Stimulated activated CD4-positive, alpha-beta T cell treated with anti-CD3 and anti-CD28 coated beads, TNF-alpha, amount 100 ng/mL, for 48 hours (primary cell): ENCODE measurements at regions not wholly inside any gene's neighbourhood (a gene's known extent, or its start where the extent isn't known, plus 50 kb on each side); places are given as distances from the start of the nearest gene placed in this dataset.

Experiments
- DNase-seq, 3 donors: peaks; one replicate each; pipeline ENCODE4 v3.0.0-alpha.2; 2020; ENCODE audit warnings: low read depth in 3 of 3

DNA sequence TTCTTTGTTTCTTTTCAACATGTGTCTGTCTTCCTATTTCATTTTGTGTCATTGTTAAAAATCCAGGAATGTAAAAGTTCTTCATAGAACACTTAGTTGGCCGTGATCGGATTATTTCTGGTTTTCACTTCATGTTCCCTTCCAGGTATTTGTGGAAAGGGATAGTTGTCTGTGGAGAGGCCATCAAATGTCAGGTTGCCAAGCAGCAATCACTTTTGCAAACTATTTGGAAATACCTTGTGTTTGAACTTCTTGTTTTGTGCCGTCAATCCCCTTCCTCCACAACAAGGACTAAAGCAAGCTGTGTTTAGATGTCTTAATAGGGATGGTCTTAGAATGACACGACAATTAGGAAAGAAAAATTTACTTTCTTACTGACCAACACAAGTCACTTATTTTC, 116.9 kb upstream of the MPDZ start:
- no peak for DNase-seq

DNA sequence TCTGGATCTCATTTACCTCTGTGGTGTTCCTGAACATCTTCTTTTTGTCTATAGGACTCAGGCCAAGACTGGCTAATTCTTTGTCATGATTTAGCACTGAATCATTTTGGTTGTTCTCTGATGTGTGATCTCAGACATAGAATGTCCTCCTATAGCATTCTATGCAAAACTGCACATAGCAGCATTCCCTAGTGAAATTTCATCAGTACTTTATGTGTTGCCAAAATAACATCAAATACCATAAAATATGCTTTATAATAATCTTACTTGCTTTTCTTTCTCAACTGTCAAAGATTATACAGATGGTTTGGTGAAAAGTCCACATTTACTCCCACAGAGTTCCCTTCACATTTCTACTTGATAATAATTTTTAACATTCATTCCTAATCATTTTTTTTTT, 115.7 kb upstream of the MPDZ start:
- no peak for DNase-seq

DNA sequence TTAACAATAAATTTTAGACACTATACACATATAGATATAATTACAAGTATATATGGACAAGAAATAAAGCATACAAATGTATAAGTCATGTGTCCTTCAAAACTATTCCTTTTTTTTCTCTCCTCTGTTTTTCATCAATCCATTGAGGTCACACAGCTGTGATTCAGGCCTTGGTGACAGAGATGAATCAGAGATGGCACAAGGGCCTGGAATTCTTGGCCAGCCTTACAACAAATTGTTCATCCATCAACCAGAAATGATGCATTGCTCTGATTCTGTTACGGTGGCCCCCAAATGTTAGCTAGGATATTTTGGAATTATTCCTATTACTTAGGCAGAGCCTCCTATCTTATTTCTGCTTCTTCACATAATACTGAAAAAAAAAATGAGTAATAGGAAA, 108.7 kb upstream of the MPDZ start:
- DNase-seq: no peak

DNA sequence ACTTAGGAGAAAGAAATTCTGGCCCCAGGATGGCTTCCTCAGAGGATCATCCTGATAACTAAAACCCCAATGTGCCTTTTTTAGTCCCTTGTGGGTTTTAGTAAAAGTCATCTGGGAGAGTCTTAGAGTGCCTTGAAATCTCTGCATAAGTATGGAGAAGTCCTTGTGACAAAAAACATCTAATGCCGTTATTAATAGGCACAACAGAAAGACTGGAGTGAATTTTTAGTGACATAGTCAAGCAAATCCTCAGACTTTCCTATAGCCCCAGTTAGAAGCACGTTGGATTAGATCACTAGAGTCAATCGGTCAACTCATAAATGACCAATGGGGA, 108.2 kb upstream of the MPDZ start:
- DNase-seq: no peak

DNA sequence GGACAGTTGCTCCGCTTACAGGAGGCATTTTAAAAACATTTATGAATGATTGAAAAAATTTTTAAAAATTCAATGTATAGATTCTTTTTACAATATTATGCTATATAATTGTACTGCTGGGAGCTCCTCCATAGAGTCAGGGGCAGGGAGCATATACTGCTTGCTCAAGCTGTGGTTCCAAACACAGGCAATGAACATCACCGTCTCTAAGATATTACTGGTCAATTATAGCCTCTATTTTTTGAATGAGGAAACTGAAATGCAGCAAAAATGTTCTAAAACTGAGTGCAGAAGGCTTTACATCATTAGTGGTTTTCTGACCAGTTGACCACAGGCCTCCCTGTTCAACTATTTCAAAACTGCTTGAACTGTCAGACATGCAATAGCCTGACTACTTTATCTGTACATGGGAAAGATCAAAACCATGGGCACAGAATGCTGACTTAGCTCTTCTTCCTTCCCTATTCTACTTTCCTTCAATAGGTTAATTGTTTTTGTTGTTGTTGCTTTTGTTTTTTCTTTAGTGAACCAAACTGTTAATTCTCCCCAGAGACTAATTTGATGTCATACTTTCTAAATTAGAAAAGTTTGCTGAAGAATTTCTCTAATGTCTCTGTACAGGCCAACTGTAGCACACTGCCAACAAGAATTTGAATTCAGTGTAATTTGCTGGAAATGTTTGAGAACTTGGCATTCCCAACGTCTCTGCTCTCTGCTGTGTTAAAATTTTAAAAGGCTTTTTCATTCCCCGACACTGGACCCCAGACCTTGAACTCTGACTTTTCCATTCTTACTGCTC, 107.6 kb upstream of the MPDZ start:
- DNase-seq: no peak

DNA sequence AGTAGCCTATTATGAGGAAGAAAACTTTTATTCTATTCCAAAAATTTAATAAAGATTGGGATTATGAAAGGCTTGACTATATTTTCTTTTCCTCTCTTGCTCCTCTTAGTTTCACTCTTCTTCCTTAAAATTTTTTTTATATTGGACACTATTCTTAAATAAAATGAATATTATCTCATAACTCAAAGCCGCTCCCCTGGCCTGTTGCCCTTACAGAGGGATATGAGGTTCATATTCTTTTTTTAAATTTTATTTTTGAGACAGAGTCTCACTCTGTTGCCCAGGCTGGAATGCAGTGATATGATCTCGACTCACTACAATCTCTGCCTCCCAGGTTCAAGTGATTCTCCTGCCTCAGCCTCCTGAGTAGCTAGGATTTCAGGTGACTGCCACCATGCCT, 106.8 kb upstream of the MPDZ start:
- no peak for DNase-seq

GRCh38 chr9:13383855-13384254, 104.4 kb upstream of the MPDZ start:
- no peak for DNase-seq

GRCh38 chr9:13383216-13383615, 103.7 kb upstream of the MPDZ start:
- DNase-seq: no peak

GRCh38 chr9:13382595-13382994, 103.1 kb upstream of the MPDZ start:
- DNase-seq: no peak

DNA sequence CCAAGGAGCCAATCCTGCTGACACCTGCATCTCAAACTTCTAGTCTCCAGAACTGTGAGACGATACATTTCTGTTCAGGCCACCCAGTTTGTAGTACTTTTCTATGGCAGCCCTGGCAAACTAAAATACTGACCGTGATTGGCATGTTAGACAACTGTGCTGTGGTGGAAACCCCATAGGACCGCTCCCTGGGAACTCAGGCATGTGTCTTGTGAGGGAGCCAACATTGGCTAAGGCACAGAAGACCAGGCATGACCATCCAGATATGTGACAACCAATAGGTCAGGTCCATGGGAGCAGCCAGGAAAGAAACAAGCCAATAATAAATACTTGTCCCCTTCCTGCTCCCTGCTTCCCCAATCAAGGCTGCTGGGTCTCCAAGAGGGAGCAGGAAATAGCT, 101.4 kb upstream of the MPDZ start:
- DNase-seq: no peak

DNA sequence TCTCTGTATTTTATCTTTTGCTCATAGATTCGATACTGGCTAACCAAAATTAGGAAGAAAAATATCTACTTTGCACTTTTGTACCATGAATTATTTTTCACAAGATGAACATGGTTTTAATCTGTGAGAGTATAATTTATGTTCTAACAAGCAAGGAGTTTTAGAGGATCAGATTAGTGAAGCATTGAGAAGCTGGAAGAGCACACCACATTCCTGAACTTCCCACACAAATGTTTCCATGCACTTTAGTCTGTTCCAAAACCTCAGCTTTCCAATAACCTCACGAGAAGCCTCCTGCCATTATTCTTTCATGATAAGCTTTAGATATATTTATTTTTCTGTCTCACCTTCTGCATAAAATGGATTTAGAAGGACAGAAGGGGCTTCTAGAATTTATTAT, 98.7 kb upstream of the MPDZ start:
- DNase-seq: no peak

DNA sequence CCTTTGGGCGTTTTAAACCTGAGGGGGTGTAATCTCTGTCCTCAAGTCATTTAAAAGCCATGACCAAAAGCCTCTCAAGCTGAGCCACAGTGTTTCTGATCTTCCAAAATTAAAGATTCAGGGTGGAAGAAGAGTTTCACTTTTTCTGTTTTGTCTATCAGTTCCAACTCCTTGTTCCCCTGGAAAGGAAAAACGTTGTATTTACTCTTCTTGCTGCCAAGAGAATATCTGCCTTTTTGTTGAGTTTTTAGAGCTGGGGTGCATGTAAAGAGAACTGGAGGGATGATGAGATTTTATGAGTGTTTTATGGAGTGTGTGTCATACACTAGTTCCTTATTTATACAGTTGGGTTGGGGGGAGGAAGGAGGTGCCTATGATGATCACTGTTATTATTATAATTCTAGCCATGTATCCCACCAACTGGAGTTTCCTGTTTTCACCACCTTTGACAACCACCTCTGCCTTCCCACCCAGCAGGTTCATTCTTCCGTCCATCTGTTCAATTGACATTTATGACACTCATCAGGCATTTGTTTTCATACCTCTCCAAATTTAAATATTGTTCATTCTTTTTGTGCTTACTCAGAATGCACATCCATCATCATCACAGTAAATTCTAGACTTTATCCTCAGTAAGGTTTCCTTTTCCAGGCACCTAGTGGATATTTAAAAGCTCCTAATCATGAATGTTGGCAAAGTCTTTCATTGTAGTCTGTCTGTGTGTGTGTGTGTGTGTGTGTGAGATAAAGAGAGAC, 97.9 kb upstream of the MPDZ start:
- DNase-seq: no peak

DNA sequence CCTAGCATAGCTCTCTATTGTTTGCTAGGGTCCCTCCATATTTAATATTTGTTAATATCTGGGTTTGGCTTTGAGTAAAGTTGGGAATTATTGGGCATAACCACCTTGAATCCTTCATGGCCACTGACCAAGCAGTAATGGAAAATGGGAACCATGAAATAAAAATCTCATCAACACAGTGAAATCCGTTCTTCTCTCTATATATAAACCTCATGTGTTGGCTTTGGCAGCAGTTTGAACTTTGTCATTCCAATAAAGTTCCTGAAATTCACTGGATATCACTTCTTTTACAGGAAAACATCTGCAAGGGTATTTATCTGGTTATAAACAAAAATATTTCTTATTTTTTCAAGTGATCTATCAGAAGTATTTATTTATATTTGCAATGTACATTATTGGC, 93.0 kb upstream of the MPDZ start:
- DNase-seq: no peak

DNA sequence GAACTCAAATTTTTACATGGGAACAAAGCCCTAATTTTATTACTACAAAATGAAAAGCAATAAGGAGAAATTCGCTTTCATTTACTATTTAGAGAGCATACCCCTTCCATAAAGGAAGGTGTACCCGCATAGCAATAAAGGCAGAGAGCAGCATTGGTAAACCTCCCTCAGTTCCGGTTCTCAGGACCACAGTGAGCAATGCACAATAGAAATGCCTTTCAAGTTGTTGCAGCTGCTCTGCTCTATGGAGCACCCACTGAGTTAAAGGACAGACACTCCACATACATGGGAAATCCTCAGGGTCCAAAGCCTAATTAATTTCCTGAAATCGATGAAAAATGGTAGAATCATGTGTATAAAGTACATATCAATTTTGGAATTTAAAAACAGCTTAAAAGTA, 89.9 kb upstream of the MPDZ start:
- DNase-seq: no peak

DNA sequence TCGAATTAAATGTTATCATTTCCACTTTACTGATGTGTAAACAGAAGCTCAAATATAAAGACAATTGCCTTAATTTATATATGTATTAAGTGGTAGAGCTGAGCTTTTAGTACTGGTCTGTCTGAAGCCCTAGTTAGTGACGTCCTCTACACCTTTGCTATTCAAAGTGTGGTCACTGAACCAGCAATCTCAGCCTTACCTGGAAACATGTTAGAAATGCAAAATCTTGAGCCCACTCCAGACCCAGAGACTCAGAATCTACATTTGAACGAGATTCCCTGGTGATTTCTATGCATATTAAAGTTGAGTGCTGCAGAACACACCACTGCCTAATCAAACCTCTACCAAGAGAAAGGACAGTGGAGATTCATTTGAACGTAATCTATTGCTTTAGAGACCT, 88.3 kb upstream of the MPDZ start:
- no peak for DNase-seq

DNA sequence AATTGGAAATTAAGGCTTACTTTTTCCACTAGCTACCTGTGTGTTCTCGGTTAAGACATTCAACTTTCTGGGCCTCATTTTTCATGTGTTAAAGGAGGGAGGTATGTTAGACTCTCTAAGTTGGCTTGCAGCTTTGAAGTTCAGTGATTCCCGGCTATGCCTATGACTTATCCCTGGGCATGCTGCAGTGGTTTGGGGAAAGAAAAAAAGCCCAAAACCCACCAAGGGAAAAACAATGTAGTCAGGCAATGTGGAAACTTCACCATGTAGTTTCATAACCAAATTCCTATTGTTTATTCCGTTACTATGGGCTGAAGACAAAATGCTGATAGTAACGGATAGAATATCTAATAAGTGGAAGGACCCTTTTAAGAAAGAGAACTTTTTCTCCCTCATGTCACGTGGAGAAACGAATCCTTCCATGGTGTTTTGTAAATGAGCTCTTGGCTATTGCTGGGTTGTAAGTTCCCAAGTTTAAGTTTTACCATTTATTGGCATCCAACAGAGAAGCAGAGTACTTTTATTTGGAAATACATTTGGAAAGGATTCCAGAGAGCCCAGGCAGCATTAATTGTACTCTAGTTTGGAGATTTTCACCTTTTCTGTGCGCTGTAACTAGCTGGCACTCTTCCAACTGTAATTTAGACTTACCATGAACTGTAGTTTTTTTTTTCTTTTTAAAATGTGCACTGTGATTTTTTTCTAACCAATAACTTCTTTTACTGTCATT, 84.9 kb upstream of the MPDZ start:
- DNase-seq: no peak

DNA sequence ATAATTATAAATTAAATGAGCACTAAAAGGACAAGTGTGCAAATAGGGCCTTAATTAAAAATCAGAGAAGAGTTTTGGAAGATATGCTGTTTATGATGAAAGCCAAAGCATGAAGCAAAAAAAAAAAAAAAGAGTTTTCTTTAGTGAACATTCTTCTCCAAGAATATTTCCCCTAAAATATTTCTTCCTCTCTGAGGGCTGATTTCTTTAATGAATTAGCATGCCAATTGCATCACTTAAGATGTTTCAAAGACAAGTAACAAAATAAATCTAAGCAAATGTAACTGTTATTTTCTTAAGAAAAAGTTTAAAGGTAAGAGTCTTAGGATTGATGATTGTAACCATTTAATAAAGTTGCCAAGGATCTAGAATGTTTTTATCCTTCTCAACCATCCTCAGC, 81.6 kb upstream of the MPDZ start:
- DNase-seq: no peak

GRCh38 chr9:13360188-13360587, 80.7 kb upstream of the MPDZ start:
- DNase-seq: no peak

GRCh38 chr9:13358128-13358527, 78.6 kb upstream of the MPDZ start:
- no peak for DNase-seq

DNA sequence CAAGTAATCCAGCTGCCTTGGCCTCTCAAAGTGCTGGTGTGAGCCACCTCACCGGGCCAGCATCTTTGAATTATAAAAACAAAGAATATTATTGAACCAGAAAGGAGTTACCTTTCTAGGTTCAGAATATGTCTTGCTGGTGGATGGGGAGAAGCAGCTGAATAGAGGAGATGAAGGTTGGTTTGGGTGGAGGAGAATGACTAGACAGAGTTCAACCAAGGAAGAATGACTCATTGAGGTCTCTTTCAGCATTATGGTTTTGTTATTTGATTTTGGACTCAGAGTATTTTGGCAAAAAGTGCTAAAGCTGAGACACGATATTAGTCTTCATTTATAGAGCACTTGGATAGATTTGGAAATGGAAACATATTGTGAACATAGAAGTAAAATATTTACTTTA, 75.2 kb upstream of the MPDZ start:
- no peak for DNase-seq

DNA sequence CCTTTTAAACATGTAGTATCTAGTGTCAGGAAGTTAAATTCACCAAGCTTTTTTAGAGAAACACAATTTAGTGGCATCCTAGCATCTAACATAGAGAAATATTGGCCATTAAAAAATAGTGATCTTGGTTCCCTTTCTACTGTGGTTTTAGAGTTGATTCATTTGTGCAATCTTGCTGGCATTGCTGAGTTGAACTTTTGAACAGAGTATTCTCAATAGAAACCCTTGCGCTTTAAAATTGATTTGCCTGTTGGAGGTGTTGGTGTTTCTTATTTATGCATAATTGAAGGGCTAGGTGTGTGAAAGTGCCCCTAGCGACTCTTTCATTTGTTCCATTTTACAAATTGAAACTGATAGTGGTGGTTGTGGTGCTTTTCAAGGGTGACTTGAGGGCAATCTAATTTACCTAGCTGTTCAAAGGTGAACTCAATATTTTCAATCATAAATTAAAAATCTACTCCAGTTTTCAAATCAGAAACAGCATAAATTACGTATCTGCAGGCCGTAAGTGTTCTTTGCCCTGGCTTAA, 73.0 kb upstream of the MPDZ start:
- no peak for DNase-seq

DNA sequence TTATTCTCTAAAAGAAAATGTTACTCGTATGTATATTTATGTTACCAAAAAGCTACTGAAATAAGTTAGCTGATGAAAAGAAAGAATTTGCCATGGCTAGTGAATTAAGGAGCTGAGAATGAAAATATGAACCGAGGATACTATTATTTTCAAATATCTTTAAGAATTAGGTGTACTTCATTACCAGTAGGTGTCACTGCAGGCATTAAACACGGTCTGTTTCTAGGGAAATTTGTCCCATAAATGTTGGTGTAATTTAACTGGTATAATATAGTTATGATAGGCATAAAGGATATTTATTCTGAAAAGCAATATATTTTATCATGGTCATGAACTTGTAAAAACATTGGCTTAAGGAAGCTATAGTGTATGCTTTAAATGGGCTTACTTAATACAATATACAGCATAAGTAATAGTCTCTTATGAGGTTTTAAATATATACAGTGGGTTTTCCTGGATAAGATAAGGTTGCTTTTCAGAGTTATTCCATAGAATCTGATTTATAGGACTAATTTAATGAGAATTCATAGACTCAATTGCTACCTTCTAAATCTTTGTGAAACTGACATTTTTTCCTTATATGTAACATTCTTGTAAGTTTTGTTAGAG, 72.4 kb upstream of the MPDZ start:
- DNase-seq: no peak
